Chondrocyte (in vitro differentiated cells): ENCODE measurements at regions not wholly inside any gene's neighbourhood (a gene's known extent, or its start where the extent isn't known, plus 50 kb on each side); places are given as distances from the start of the nearest gene placed in this dataset.

Source experiments
- DNase-seq: peaks from one replicate; pipeline ENCODE4 v3.0.0; 2021; ENCODE audit warnings: mixed read lengths, low spot score
- H3K27ac Mint-ChIP-seq: one replicate; pipeline ENCODE4 v1.8.0; 2021; ENCODE audit warnings: mild to moderate bottlenecking, moderate library complexity, mixed read lengths; ENCODE audit not compliant: unreplicated experiment
- H3K27me3 Mint-ChIP-seq: 2 replicates; pipeline ENCODE4 v1.8.0; 2021; ENCODE audit warnings: low read depth, mixed read lengths
- H3K36me3 Mint-ChIP-seq: 2 replicates; pipeline ENCODE4 v1.8.0; 2021; ENCODE audit warnings: low read depth, mixed read lengths
- H3K4me1 Mint-ChIP-seq: 2 replicates; pipeline ENCODE4 v1.8.0; 2021; ENCODE audit warnings: low read depth, mild to moderate bottlenecking, mixed read lengths
- H3K4me3 Mint-ChIP-seq: one replicate; pipeline ENCODE4 v1.8.0; 2021; ENCODE audit warnings: mild to moderate bottlenecking, moderate library complexity, mixed read lengths; ENCODE audit not compliant: unreplicated experiment
- H3K9me3 Mint-ChIP-seq: 2 replicates; pipeline ENCODE4 v1.8.0; 2021; ENCODE audit warnings: low read depth, mixed read lengths
- TF ChIP-seq, protein P1 (sequence below): fragments of 200-600 bp; sonication (generic); IDR thresholded peaks from 2 replicates; pipeline ENCODE4 v1.5.0; 2021; ENCODE audit warnings: antibody characterized with exemption, mild to moderate bottlenecking, moderate library complexity

DNA sequence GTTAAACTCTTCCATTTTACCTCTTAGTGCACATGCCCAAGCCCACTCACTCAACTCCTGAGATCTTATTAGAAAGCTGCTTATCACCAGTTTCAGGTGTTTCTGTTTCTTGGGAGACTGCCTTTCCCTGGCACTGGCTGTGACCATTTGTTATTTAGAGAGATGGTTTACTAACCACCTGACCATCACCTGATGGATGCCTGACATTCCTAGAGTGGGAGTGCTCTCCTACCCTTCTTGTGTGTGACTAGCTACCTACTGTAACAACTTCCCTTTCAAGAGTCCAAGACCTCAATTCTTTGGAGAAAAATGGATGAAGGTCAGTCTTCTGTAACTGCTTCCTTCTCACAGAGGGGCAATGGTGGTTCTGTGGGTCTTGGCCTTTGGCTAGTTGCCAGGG, 755.2 kb upstream of the ADAMTS5 start:
- H3K4me1 Mint-ChIP-seq, result peaks cover 7% of the 10 kb centered on the region
- no peak overlapping the region for H3K27ac Mint-ChIP-seq
- no peaks in the 10 kb centered on the region for H3K27me3 Mint-ChIP-seq
- DNase-seq, result no peak
- H3K36me3 Mint-ChIP-seq, result no peaks in the 10 kb centered on the region
- no peak overlapping the region for H3K4me3 Mint-ChIP-seq
- TF ChIP-seq, protein P1, sequence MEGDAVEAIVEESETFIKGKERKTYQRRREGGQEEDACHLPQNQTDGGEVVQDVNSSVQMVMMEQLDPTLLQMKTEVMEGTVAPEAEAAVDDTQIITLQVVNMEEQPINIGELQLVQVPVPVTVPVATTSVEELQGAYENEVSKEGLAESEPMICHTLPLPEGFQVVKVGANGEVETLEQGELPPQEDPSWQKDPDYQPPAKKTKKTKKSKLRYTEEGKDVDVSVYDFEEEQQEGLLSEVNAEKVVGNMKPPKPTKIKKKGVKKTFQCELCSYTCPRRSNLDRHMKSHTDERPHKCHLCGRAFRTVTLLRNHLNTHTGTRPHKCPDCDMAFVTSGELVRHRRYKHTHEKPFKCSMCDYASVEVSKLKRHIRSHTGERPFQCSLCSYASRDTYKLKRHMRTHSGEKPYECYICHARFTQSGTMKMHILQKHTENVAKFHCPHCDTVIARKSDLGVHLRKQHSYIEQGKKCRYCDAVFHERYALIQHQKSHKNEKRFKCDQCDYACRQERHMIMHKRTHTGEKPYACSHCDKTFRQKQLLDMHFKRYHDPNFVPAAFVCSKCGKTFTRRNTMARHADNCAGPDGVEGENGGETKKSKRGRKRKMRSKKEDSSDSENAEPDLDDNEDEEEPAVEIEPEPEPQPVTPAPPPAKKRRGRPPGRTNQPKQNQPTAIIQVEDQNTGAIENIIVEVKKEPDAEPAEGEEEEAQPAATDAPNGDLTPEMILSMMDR, result no peak
- H3K9me3 Mint-ChIP-seq, result peaks cover 6% of the 10 kb centered on the region

DNA sequence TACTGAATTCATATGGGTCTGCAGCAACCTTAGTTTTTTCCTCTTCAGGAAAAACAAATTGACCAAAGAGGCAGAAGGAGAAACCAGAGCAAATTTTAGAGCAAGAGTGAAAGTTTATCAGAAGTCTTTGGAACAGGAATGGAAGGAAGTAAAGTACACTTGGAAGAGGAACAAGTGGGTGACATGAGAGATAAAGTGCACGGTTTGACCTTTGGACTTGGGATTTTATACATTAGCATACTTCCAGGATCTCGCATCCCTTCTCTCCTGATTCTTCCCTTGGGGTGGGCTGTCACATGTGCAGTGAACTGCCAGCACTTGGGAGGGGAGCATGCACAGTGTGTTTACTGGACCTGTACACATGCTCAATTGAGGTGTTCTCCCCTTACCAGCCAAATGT, 754.8 kb upstream of the ADAMTS5 start:
- no peaks in the 10 kb centered on the region for H3K27me3 Mint-ChIP-seq
- peaks cover 3% of the 10 kb centered on the region for H3K9me3 Mint-ChIP-seq
- no peak overlapping the region for H3K27ac Mint-ChIP-seq
- no peak for DNase-seq
- H3K4me1 Mint-ChIP-seq, result peaks cover 7% of the 10 kb centered on the region
- no peak overlapping the region for H3K4me3 Mint-ChIP-seq
- TF ChIP-seq, protein P1, result no peak
- H3K36me3 Mint-ChIP-seq, result no peaks in the 10 kb centered on the region

DNA sequence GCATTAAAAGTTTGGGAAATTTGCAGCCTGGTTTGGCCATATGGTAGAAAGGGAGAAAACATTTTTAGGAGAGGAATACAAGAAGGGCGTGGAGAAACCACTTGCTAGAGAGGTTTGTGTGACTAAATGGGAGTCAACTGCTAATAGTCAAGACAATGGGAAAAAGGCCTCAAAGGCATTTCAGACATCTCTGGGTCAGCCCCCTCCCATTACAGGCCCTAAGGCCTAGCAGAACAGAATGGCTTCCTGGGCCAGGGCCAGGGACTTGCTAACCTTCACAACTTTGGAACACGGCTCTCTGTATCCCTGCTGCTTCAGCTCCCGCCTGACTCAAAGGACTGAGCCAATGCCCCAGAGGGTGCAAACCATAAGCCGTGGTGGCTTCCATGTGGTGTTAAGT, 752.3 kb upstream of the ADAMTS5 start:
- Mint-ChIP-seq H3K4me3 (no peak overlapping the region), H3K27me3 (no peaks in the 10 kb centered on the region), H3K4me1 (no peaks in the 10 kb centered on the region), H3K9me3 (peaks cover 2% of the 10 kb centered on the region), H3K36me3 (no peaks in the 10 kb centered on the region), H3K27ac (no peak overlapping the region)
- DNase-seq, result no peak
- TF ChIP-seq, protein P1, result no peak

DNA sequence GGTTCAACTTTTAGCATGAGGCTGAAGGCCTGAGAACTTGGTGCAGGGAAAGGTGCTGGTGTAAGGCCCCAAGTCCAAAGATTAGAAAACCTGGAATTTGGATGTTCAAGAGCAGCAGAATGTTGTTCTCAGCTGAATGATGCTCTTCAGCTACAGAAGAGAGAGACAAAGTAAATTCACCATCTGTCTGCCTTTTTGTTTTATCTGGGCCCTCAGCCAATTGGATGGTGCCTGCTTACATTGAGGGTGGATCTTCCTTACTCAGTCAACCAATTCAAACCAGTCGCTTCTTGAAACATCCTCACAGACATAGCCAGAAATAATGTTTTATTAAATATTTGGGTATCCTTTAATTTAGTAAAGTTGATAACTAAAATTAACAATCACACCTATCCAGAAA, 748.2 kb upstream of the ADAMTS5 start:
- no peaks in the 10 kb centered on the region for H3K4me1 Mint-ChIP-seq
- H3K36me3 Mint-ChIP-seq, result no peaks in the 10 kb centered on the region
- TF ChIP-seq, protein P1, result no peak
- H3K27me3 Mint-ChIP-seq, result no peaks in the 10 kb centered on the region
- no peak overlapping the region for H3K4me3 Mint-ChIP-seq
- H3K9me3 Mint-ChIP-seq, result no peaks in the 10 kb centered on the region
- no peak overlapping the region for H3K27ac Mint-ChIP-seq
- no peak for DNase-seq

DNA sequence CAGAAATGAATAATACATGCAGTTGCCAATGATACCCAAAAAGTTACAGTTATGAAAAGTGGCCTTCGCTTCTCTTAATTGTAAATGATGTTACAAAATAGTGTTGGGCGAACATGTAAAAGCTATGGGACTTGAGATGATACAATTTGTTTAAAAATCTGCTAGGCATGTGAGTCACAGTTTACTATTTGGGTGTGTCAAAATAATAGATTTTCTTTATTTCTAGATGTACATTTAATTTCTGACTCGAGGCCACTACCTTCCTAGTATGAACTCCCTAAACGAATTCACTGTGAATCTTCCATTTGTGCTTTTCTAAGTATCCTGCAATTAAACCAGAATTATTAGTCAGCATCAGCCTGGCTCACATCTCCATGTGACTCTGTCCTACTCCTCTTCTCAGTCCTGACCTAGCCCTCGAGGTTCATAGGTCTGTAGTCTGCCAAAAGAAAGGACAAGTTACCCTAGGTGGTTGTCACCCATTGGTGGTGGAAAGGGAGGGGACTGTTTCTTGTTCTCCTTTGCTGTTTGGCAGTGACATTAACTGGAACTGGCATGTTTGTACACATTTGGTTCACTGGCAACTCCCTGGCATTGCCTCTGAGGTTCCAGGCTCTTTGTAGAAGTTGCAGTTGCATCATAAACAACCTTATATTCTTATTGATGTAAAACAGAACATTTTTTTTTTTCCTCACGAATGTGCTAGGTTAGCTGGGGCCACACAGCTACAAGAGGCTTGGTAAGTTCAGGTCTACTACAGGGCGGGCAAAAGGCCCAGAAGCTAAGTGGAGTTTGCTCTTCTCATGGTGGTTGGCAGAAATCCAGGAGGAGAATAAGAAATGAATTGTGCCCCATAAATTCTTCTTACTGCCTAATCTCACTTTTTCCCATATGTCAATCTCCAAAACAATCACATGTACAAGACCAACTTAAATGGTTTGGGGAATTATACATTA, 746.5 kb upstream of the ADAMTS5 start:
- no peak overlapping the region for H3K4me3 Mint-ChIP-seq
- H3K27me3 Mint-ChIP-seq, result no peaks in the 10 kb centered on the region
- H3K4me1 Mint-ChIP-seq, result no peaks in the 10 kb centered on the region
- no peak overlapping the region for H3K27ac Mint-ChIP-seq
- DNase-seq, result no peak
- TF ChIP-seq, protein P1, result no peak
- H3K9me3 Mint-ChIP-seq, result peaks cover 1% of the 10 kb centered on the region
- no peaks in the 10 kb centered on the region for H3K36me3 Mint-ChIP-seq
